ENCODE measurements at regions not wholly inside any gene's neighbourhood (a gene's known extent, or its start where the extent isn't known, plus 50 kb on each side); places are given as distances from the start of the nearest gene placed in this dataset.

DNA sequence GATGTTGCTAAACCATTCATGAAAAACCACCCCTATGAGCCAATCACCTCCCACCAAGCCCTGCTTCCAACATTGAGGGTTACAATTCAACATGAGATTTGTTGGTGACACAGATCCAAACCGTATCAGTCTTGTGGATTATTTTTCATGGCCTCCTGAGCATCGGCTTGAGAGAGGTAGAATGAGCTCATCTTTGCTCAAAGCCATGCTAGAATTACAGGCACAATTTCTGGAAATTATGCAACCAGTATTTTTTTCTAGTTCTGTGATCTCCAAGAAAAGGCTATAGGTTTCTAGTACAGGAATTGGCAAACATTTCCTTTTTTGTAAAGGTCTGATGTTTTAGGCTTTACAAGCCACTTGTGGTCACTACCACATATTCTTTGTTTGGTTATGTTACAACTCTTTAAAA is 219.4 kb downstream of the DUSP10 start:
- Histone ChIP-seq H3K9me3 (ENCODE audit: control insufficient read depth, low read length) (no peaks in the 10 kb centered on the region), H3K9ac (ENCODE audit: extremely low read depth, low read length, poor library complexity, severe bottlenecking) (no peak overlapping the region), H3K4me1 (ENCODE audit: control insufficient read depth, insufficient read depth, low read length) (no peaks in the 10 kb centered on the region), H3K4me3 (ENCODE audit: low read length) (no peak overlapping the region), H3K27ac (ENCODE audit: low read depth, low read length) (no peak overlapping the region), H3K27me3 (ENCODE audit: control insufficient read depth, insufficient read depth, low read length, poor library complexity, severe bottlenecking) (no peaks in the 10 kb centered on the region), H3K36me3 (ENCODE audit: control insufficient read depth, insufficient read depth, low read length) (no peaks in the 10 kb centered on the region)
- TF ChIP-seq, protein P1, sequence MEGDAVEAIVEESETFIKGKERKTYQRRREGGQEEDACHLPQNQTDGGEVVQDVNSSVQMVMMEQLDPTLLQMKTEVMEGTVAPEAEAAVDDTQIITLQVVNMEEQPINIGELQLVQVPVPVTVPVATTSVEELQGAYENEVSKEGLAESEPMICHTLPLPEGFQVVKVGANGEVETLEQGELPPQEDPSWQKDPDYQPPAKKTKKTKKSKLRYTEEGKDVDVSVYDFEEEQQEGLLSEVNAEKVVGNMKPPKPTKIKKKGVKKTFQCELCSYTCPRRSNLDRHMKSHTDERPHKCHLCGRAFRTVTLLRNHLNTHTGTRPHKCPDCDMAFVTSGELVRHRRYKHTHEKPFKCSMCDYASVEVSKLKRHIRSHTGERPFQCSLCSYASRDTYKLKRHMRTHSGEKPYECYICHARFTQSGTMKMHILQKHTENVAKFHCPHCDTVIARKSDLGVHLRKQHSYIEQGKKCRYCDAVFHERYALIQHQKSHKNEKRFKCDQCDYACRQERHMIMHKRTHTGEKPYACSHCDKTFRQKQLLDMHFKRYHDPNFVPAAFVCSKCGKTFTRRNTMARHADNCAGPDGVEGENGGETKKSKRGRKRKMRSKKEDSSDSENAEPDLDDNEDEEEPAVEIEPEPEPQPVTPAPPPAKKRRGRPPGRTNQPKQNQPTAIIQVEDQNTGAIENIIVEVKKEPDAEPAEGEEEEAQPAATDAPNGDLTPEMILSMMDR (conservative IDR thresholded peaks at IDR 0.05), result no peak
- no peak overlapping the region for H3K4me3 Mint-ChIP-seq
- DNase-seq, result no peak
- no peaks in the 10 kb centered on the region for H3K4me1 Mint-ChIP-seq
- no peaks in the 10 kb centered on the region for H3K36me3 Mint-ChIP-seq (ENCODE audit: low read depth)
- no peaks in the 10 kb centered on the region for H3K27me3 Mint-ChIP-seq (ENCODE audit: insufficient read depth)
- H3K27ac Mint-ChIP-seq, result no peak overlapping the region
- H3K9me3 Mint-ChIP-seq, result no peaks in the 10 kb centered on the region
- WGBS, 2 experiments (ENCODE audit: insufficient coverage in 1 of 2, insufficient read length in 1 of 2), result 96 to 100% methylated on average over 2 of the region's 2 CpGs

DNA sequence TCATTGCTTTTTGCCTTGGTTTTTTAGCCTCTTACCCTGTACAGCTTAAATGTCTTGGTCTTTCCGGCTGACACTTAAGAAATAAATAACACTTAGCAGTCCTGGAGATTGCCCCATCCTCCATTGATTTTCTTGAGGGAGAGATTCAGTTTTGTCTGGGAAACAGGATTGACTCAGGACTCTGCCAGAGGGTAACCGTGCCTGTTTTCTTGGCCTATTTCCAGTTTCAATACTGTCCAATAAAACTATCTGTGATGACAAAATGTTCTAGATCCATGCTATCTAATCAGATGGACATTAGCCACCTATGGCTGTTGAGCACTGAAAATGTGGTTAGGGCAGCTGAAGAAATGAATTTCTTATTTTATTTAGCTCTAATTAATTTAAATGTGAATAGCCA is 216.1 kb downstream of the DUSP10 start:
- WGBS, 2 experiments (ENCODE audit: insufficient coverage in 1 of 2, insufficient read length in 1 of 2), result 92 to 100% methylated on average over 1 to 2 of the region's 2 CpGs
- H3K36me3 Mint-ChIP-seq (ENCODE audit: low read depth), result no peaks in the 10 kb centered on the region

DNA sequence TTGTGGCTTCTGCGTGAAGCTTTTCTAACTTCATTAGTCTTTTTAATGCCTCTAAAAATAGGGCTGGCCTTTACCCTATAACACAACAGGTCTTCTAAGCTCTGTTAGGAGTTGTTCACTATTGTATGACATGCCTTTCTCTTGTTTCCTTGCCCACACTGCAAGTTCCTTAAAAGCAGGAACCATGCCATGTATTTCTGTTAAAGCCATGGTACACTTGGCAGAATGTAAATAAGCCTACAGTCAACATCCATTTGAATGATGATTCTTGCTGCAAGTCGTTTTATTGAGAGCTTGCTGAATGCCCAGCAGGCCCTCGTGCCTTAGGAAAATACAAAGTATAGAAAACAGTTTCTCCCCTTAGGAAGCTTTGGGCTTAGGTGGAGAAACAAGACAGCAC is 214.6 kb downstream of the DUSP10 start:
- Histone ChIP-seq H3K9me3 (ENCODE audit: control insufficient read depth, low read length) (no peaks in the 10 kb centered on the region), H3K9ac (ENCODE audit: extremely low read depth, low read length, poor library complexity, severe bottlenecking) (no peak overlapping the region), H3K4me3 (ENCODE audit: low read length) (no peak overlapping the region), H3K27ac (ENCODE audit: low read depth, low read length) (no peak overlapping the region), H3K27me3 (ENCODE audit: control insufficient read depth, insufficient read depth, low read length, poor library complexity, severe bottlenecking) (no peaks in the 10 kb centered on the region), H3K4me1 (ENCODE audit: control insufficient read depth, insufficient read depth, low read length) (no peaks in the 10 kb centered on the region), H3K36me3 (ENCODE audit: control insufficient read depth, insufficient read depth, low read length) (no peaks in the 10 kb centered on the region)
- Mint-ChIP-seq H3K27me3 (ENCODE audit: insufficient read depth) (peaks cover 6% of the 10 kb centered on the region), H3K4me3 (no peak overlapping the region), H3K36me3 (ENCODE audit: low read depth) (no peaks in the 10 kb centered on the region), H3K4me1 (no peaks in the 10 kb centered on the region), H3K9me3 (no peaks in the 10 kb centered on the region), H3K27ac (no peak overlapping the region)
- WGBS, 2 experiments (ENCODE audit: insufficient coverage in 1 of 2, insufficient read length in 1 of 2), result 88 to 90% methylated on average over 3 of the region's 3 CpGs
- no peak for DNase-seq
- TF ChIP-seq, protein P1 (conservative IDR thresholded peaks at IDR 0.05), result no peak

More for the DNA sequence above, 216.1 kb downstream of the DUSP10 start:
- H3K27ac Mint-ChIP-seq, result no peak overlapping the region
- Histone ChIP-seq H3K36me3 (ENCODE audit: control insufficient read depth, insufficient read depth, low read length) (no peaks in the 10 kb centered on the region), H3K9me3 (ENCODE audit: control insufficient read depth, low read length) (no peaks in the 10 kb centered on the region), H3K4me3 (ENCODE audit: low read length) (no peak overlapping the region), H3K4me1 (ENCODE audit: control insufficient read depth, insufficient read depth, low read length) (no peaks in the 10 kb centered on the region), H3K27ac (ENCODE audit: low read depth, low read length) (no peak overlapping the region), H3K9ac (ENCODE audit: extremely low read depth, low read length, poor library complexity, severe bottlenecking) (no peak overlapping the region), H3K27me3 (ENCODE audit: control insufficient read depth, insufficient read depth, low read length, poor library complexity, severe bottlenecking) (no peaks in the 10 kb centered on the region)
- no peaks in the 10 kb centered on the region for H3K4me1 Mint-ChIP-seq
- no peaks in the 10 kb centered on the region for H3K27me3 Mint-ChIP-seq (ENCODE audit: insufficient read depth)
- H3K4me3 Mint-ChIP-seq, result no peak overlapping the region
- TF ChIP-seq, protein P1 (conservative IDR thresholded peaks at IDR 0.05), result no peak
- no peaks in the 10 kb centered on the region for H3K9me3 Mint-ChIP-seq
- DNase-seq, result no peak
